ENCODE measurements at regions not wholly inside any gene's neighbourhood (a gene's known extent, or its start where the extent isn't known, plus 50 kb on each side); places are given as distances from the start of the nearest gene placed in this dataset.
A peak's percentile ranks its signal among the peaks of the same experiment; 100 is the strongest.

GRCh38 chr16:35377142-35377541 lies 1917.7 kb downstream of the TP53TG3F start:
- no peaks in the 10 kb centered on the region for H3K36me3 ChIP-seq (ENCODE audit: insufficient read depth, low read length)
- Mint-ChIP-seq H3K9me3 (ENCODE audit: unreplicated experiment) (peaks cover 5% of the 10 kb centered on the region), H3K4me3 (ENCODE audit: unreplicated experiment) (no peak overlapping the region), H3K4me1 (ENCODE audit: low read depth, unreplicated experiment) (no peaks in the 10 kb centered on the region), H3K27ac (ENCODE audit: unreplicated experiment) (no peak overlapping the region), H3K27me3 (ENCODE audit: low read depth, unreplicated experiment) (no peaks in the 10 kb centered on the region), H3K36me3 (ENCODE audit: low read depth, unreplicated experiment) (no peaks in the 10 kb centered on the region)
- no peak overlapping the region for H2AFZ ChIP-seq (ENCODE audit: low read depth, low read length)
- peaks cover 8% of the 10 kb centered on the region for H3K9me3 ChIP-seq (ENCODE audit: insufficient read depth, low read depth, low read length)
- TF ChIP-seq CTCF (IDR thresholded peaks at IDR 0.05; ENCODE audit: insufficient read depth, low read depth, low read length) (no peak), EZH2 (IDR thresholded peaks at IDR 0.05; ENCODE audit: insufficient read depth, low read length) (no peak)
- no peak overlapping the region for H3K4me2 ChIP-seq (ENCODE audit: low read length)
- no peak overlapping the region for H3K9ac ChIP-seq (ENCODE audit: low read length)
- H3K4me1 ChIP-seq (ENCODE audit: insufficient read depth, low read length), result no peaks in the 10 kb centered on the region
- no peak overlapping the region for H3K4me3 ChIP-seq (ENCODE audit: insufficient read depth, low read depth, low read length)
- DNase-seq (ENCODE audit: low read depth), result no peak
- no peaks in the 10 kb centered on the region for H3K79me2 ChIP-seq (ENCODE audit: insufficient read depth, low read length)
- H3K27ac ChIP-seq (ENCODE audit: low read depth, low read length), result no peak overlapping the region
- H4K20me1 ChIP-seq (ENCODE audit: insufficient read depth, low read length), result no peaks in the 10 kb centered on the region
- no peaks in the 10 kb centered on the region for H3K27me3 ChIP-seq (ENCODE audit: insufficient read depth, low read length)
- FAIRE-seq, result no peak

- no peak overlapping the region for H3K9ac ChIP-seq (ENCODE audit: low read length)
- Mint-ChIP-seq H3K4me1 (ENCODE audit: low read depth, unreplicated experiment) (no peaks in the 10 kb centered on the region), H3K4me3 (ENCODE audit: unreplicated experiment) (no peak overlapping the region), H3K27ac (ENCODE audit: unreplicated experiment) (no peak overlapping the region), H3K36me3 (ENCODE audit: low read depth, unreplicated experiment) (no peaks in the 10 kb centered on the region), H3K27me3 (ENCODE audit: low read depth, unreplicated experiment) (no peaks in the 10 kb centered on the region), H3K9me3 (ENCODE audit: unreplicated experiment) (peaks cover 8% of the 10 kb centered on the region)
- H3K4me1 ChIP-seq (ENCODE audit: insufficient read depth, low read length), result no peaks in the 10 kb centered on the region
- DNase-seq (ENCODE audit: low read depth), result no peak
- H3K4me2 ChIP-seq (ENCODE audit: low read length), result no peak overlapping the region
- H3K79me2 ChIP-seq (ENCODE audit: insufficient read depth, low read length), result no peaks in the 10 kb centered on the region
- no peaks in the 10 kb centered on the region for H3K27me3 ChIP-seq (ENCODE audit: insufficient read depth, low read length)
- no peak for FAIRE-seq
- peaks cover 10% of the 10 kb centered on the region for H3K9me3 ChIP-seq (ENCODE audit: insufficient read depth, low read depth, low read length)
- H4K20me1 ChIP-seq (ENCODE audit: insufficient read depth, low read length), result no peaks in the 10 kb centered on the region
- TF ChIP-seq CTCF (IDR thresholded peaks at IDR 0.05; ENCODE audit: insufficient read depth, low read depth, low read length) (no peak), EZH2 (IDR thresholded peaks at IDR 0.05; ENCODE audit: insufficient read depth, low read length) (no peak)
- H3K36me3 ChIP-seq (ENCODE audit: insufficient read depth, low read length), result no peaks in the 10 kb centered on the region
- H2AFZ ChIP-seq (ENCODE audit: low read depth, low read length), result no peak overlapping the region
- H3K4me3 ChIP-seq (ENCODE audit: insufficient read depth, low read depth, low read length), result no peak overlapping the region
- H3K27ac ChIP-seq (ENCODE audit: low read depth, low read length), result no peak overlapping the region
These were observed 1927.2 kb downstream of the TP53TG3F start for GRCh38 chr16:35386619-35387018.

GRCh38 chr16:35391328-35391727 lies 1931.9 kb downstream of the TP53TG3F start:
- H3K4me3 Mint-ChIP-seq (ENCODE audit: unreplicated experiment), result no peak overlapping the region
- no peak overlapping the region for H3K4me2 ChIP-seq (ENCODE audit: low read length)
- no peak overlapping the region for H2AFZ ChIP-seq (ENCODE audit: low read depth, low read length)
- no peak overlapping the region for H3K27ac ChIP-seq (ENCODE audit: low read depth, low read length)
- H4K20me1 ChIP-seq (ENCODE audit: insufficient read depth, low read length), result no peaks in the 10 kb centered on the region
- FAIRE-seq (no peak), DNase-seq (ENCODE audit: low read depth) (no peak)
- H3K36me3 ChIP-seq (ENCODE audit: insufficient read depth, low read length), result no peaks in the 10 kb centered on the region
- TF ChIP-seq EZH2 (IDR thresholded peaks at IDR 0.05; ENCODE audit: insufficient read depth, low read length) (no peak), CTCF (IDR thresholded peaks at IDR 0.05; ENCODE audit: insufficient read depth, low read depth, low read length) (peak; percentile 42)
- no peak overlapping the region for H3K27ac Mint-ChIP-seq (ENCODE audit: unreplicated experiment)
- no peaks in the 10 kb centered on the region for H3K4me1 ChIP-seq (ENCODE audit: insufficient read depth, low read length)
- H3K9me3 ChIP-seq (ENCODE audit: insufficient read depth, low read depth, low read length), result peaks cover 27% of the 10 kb centered on the region
- H3K36me3 Mint-ChIP-seq (ENCODE audit: low read depth, unreplicated experiment), result peaks cover 2% of the 10 kb centered on the region
- no peak overlapping the region for H3K9ac ChIP-seq (ENCODE audit: low read length)
- peaks cover 9% of the 10 kb centered on the region for H3K9me3 Mint-ChIP-seq (ENCODE audit: unreplicated experiment)
- no peaks in the 10 kb centered on the region for H3K27me3 Mint-ChIP-seq (ENCODE audit: low read depth, unreplicated experiment)
- H3K27me3 ChIP-seq (ENCODE audit: insufficient read depth, low read length), result no peaks in the 10 kb centered on the region
- H3K4me1 Mint-ChIP-seq (ENCODE audit: low read depth, unreplicated experiment), result no peaks in the 10 kb centered on the region
- H3K4me3 ChIP-seq (ENCODE audit: insufficient read depth, low read depth, low read length), result no peak overlapping the region
- H3K79me2 ChIP-seq (ENCODE audit: insufficient read depth, low read length), result no peaks in the 10 kb centered on the region

Measured in astrocyte (in vitro differentiated cells and primary cell).